Loucy (cell line): ENCODE measurements at regions not wholly inside any gene's neighbourhood (a gene's known extent, or its start where the extent isn't known, plus 50 kb on each side); places are given as distances from the start of the nearest gene placed in this dataset.

Source experiments
- EZH2phosphoT487 ChIP-seq: fragments of 200-600 bp; IDR thresholded peaks from 2 replicates; pipeline ENCODE4 v1.6.1; 2018; ENCODE audit warnings: antibody characterized with exemption, mild to moderate bottlenecking, moderate library complexity, borderline replicate concordance
- TF ChIP-seq, protein P1 (sequence below): fragments of 200-600 bp; sonication (generic); conservative IDR thresholded peaks from 2 replicates; pipeline ENCODE4 v1.5.1; 2014; ENCODE audit warnings: mild to moderate bottlenecking, antibody characterized with exemption, low read length

- TF ChIP-seq, protein P1, sequence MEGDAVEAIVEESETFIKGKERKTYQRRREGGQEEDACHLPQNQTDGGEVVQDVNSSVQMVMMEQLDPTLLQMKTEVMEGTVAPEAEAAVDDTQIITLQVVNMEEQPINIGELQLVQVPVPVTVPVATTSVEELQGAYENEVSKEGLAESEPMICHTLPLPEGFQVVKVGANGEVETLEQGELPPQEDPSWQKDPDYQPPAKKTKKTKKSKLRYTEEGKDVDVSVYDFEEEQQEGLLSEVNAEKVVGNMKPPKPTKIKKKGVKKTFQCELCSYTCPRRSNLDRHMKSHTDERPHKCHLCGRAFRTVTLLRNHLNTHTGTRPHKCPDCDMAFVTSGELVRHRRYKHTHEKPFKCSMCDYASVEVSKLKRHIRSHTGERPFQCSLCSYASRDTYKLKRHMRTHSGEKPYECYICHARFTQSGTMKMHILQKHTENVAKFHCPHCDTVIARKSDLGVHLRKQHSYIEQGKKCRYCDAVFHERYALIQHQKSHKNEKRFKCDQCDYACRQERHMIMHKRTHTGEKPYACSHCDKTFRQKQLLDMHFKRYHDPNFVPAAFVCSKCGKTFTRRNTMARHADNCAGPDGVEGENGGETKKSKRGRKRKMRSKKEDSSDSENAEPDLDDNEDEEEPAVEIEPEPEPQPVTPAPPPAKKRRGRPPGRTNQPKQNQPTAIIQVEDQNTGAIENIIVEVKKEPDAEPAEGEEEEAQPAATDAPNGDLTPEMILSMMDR: no peak
- TF ChIP-seq EZH2phosphoT487: no peak
Measured at GRCh38 chr5:118701791-118702190, 286.6 kb downstream of the DTWD2 start.
